ENCODE measurements at regions not wholly inside any gene's neighbourhood (a gene's known extent, or its start where the extent isn't known, plus 50 kb on each side); places are given as distances from the start of the nearest gene placed in this dataset.

GRCh38 chr2:42942214-42942989 lies 150.0 kb upstream of the HAAO start:
- peaks cover 2% of the 10 kb centered on the region for H3K4me1 ChIP-seq (ENCODE audit: control insufficient read depth, extremely low read depth, insufficient read depth, low read length)
- TF ChIP-seq EZH2 (IDR thresholded peaks at IDR 0.05; ENCODE audit: low read length, missing control alignments): no peak
- H3K9ac ChIP-seq (ENCODE audit: insufficient read depth, low read length): no peak overlapping the region
- H3K4me3 ChIP-seq (replicated peaks in 1 of 4; ENCODE audit: control extremely low read depth in 1 of 4, insufficient read depth in 1 of 4, low read depth in 3 of 4, low read length in 4 of 4): no peak overlapping the region
- no peaks in the 10 kb centered on the region for H3K9me3 ChIP-seq (ENCODE audit: control insufficient read depth, insufficient read depth, low read depth, low read length)
- no peaks in the 10 kb centered on the region for H4K20me1 ChIP-seq (ENCODE audit: control insufficient read depth, extremely low read depth, insufficient read depth, low read length)
- H2AFZ ChIP-seq (ENCODE audit: low read length): no peak overlapping the region
- no peak overlapping the region for H3K27ac ChIP-seq (ENCODE audit: insufficient read depth, low read length)
- H3K36me3 ChIP-seq (ENCODE audit: control insufficient read depth, insufficient read depth, low read length): no peaks in the 10 kb centered on the region
- no peaks in the 10 kb centered on the region for H3K79me2 ChIP-seq (ENCODE audit: control insufficient read depth, insufficient read depth, low read length)
- H3K4me2 ChIP-seq (ENCODE audit: extremely low read depth, insufficient read depth, low read length): no peak overlapping the region
- no peak for DNase-seq (ENCODE audit: low read depth in 2 of 2)
- no peaks in the 10 kb centered on the region for H3K27me3 ChIP-seq (ENCODE audit: control insufficient read depth, insufficient read depth, low read length)

DNA sequence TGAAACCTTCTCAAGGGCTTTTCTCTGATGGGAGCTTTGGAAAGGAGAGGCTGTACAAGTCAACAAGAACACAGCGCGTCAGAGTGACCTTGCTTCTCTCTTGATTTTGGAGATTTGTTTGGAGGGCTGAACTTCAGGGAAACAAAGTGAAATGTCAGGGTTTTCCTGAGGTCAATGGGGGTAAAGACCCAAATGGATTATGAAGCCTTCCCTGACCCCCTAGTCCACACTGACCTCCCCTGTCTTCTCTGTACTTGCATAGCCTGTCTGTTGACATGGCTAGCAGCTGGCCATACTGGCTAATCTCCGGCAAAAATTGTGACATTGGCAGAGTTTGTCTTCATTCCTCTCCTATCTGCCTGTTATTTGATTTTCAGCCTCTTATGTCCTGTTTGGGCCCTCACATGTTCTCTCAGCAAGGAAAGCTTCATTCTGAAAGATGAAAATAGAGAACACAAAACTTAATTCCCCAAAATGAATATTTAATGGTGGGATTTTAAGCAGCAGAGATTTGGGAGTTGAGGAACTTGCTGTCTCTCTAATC lies 149.3 kb upstream of the HAAO start:
- H2AFZ ChIP-seq (ENCODE audit: low read length): no peak overlapping the region
- no peak for DNase-seq (ENCODE audit: low read depth in 2 of 2)
- H4K20me1 ChIP-seq (ENCODE audit: control insufficient read depth, extremely low read depth, insufficient read depth, low read length): no peaks in the 10 kb centered on the region
- no peaks in the 10 kb centered on the region for H3K9me3 ChIP-seq (ENCODE audit: control insufficient read depth, insufficient read depth, low read depth, low read length)
- no peaks in the 10 kb centered on the region for H3K27me3 ChIP-seq (ENCODE audit: control insufficient read depth, insufficient read depth, low read length)
- no peak overlapping the region for H3K4me3 ChIP-seq (replicated peaks in 1 of 4; ENCODE audit: control extremely low read depth in 1 of 4, insufficient read depth in 1 of 4, low read depth in 3 of 4, low read length in 4 of 4)
- H3K9ac ChIP-seq (ENCODE audit: insufficient read depth, low read length): no peak overlapping the region
- H3K27ac ChIP-seq (ENCODE audit: insufficient read depth, low read length): no peak overlapping the region
- TF ChIP-seq CTCF (conservative IDR thresholded peaks at IDR 0.05 in 1 of 2, IDR thresholded peaks at IDR 0.05 in 1 of 2; ENCODE audit: low read depth in 1 of 2, low read length in 2 of 2): no peak
- no peak for TF ChIP-seq EZH2 (IDR thresholded peaks at IDR 0.05; ENCODE audit: low read length, missing control alignments)
- H3K4me2 ChIP-seq (ENCODE audit: extremely low read depth, insufficient read depth, low read length): no peak overlapping the region
- no peaks in the 10 kb centered on the region for H3K36me3 ChIP-seq (ENCODE audit: control insufficient read depth, insufficient read depth, low read length)
- no peaks in the 10 kb centered on the region for H3K79me2 ChIP-seq (ENCODE audit: control insufficient read depth, insufficient read depth, low read length)
- peaks cover 2% of the 10 kb centered on the region for H3K4me1 ChIP-seq (ENCODE audit: control insufficient read depth, extremely low read depth, insufficient read depth, low read length)

GRCh38 chr2:42939411-42940206 lies 147.2 kb upstream of the HAAO start:
- TF ChIP-seq EZH2 (IDR thresholded peaks at IDR 0.05; ENCODE audit: low read length, missing control alignments) (no peak), CTCF (conservative IDR thresholded peaks at IDR 0.05 in 1 of 2, IDR thresholded peaks at IDR 0.05 in 1 of 2; ENCODE audit: low read depth in 1 of 2, low read length in 2 of 2) (no peak)
- Histone ChIP-seq H2AFZ (ENCODE audit: low read length) (no peak overlapping the region), H3K9me3 (ENCODE audit: control insufficient read depth, insufficient read depth, low read depth, low read length) (no peaks in the 10 kb centered on the region), H3K4me3 (replicated peaks in 1 of 4; ENCODE audit: control extremely low read depth in 1 of 4, insufficient read depth in 1 of 4, low read depth in 3 of 4, low read length in 4 of 4) (no peak overlapping the region), H3K27ac (ENCODE audit: insufficient read depth, low read length) (no peak overlapping the region), H4K20me1 (ENCODE audit: control insufficient read depth, extremely low read depth, insufficient read depth, low read length) (no peaks in the 10 kb centered on the region), H3K27me3 (ENCODE audit: control insufficient read depth, insufficient read depth, low read length) (no peaks in the 10 kb centered on the region), H3K79me2 (ENCODE audit: control insufficient read depth, insufficient read depth, low read length) (no peaks in the 10 kb centered on the region), H3K9ac (ENCODE audit: insufficient read depth, low read length) (no peak overlapping the region), H3K4me1 (ENCODE audit: control insufficient read depth, extremely low read depth, insufficient read depth, low read length) (no peaks in the 10 kb centered on the region), H3K4me2 (ENCODE audit: extremely low read depth, insufficient read depth, low read length) (no peak overlapping the region), H3K36me3 (ENCODE audit: control insufficient read depth, insufficient read depth, low read length) (no peaks in the 10 kb centered on the region)
- DNase-seq (ENCODE audit: low read depth in 2 of 2): no peak

Data from fibroblast of lung (primary cell).